MM.1S (cell line): ENCODE measurements at regions not wholly inside any gene's neighbourhood (a gene's known extent, or its start where the extent isn't known, plus 50 kb on each side); places are given as distances from the start of the nearest gene placed in this dataset.

Source experiments
- EZH2 ChIP-seq: fragments of 300-600 bp; sonication (generic); optimal IDR thresholded peaks from 2 replicates; pipeline ENCODE3; 2017; ENCODE audit warnings: low read depth, mild to moderate bottlenecking, antibody characterized with exemption, low read length, mixed read lengths
- TF ChIP-seq, protein P1 (sequence below): fragments of 300-600 bp; sonication (generic); IDR thresholded peaks from 2 replicates; pipeline ENCODE4 v1.5.1; 2016; ENCODE audit warnings: antibody characterized with exemption, low read length, mixed read lengths

DNA sequence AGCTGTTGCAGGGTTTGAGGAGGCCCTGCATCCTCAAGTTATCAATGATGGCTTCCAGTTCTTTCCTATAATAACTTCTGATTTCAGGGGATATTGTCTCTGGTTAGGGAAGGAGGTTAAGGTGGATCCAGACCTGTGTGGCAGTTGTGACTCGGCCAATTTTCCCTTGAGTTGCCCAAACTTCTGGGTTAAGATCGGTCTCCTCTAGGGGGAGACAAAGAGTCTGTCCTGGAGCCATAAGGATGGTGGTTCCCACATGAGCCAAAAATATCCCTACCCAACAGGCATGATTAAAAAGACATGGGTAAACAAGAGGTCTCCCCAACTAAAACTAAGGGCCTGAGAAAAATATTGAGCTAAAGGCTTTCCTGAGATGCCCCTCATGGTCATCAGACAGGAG lies 227.5 kb upstream of the MDFIC2 start:
- TF ChIP-seq, protein P1, sequence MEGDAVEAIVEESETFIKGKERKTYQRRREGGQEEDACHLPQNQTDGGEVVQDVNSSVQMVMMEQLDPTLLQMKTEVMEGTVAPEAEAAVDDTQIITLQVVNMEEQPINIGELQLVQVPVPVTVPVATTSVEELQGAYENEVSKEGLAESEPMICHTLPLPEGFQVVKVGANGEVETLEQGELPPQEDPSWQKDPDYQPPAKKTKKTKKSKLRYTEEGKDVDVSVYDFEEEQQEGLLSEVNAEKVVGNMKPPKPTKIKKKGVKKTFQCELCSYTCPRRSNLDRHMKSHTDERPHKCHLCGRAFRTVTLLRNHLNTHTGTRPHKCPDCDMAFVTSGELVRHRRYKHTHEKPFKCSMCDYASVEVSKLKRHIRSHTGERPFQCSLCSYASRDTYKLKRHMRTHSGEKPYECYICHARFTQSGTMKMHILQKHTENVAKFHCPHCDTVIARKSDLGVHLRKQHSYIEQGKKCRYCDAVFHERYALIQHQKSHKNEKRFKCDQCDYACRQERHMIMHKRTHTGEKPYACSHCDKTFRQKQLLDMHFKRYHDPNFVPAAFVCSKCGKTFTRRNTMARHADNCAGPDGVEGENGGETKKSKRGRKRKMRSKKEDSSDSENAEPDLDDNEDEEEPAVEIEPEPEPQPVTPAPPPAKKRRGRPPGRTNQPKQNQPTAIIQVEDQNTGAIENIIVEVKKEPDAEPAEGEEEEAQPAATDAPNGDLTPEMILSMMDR, result no peak
- TF ChIP-seq EZH2, result no peak
